ENCODE measurements at regions not wholly inside any gene's neighbourhood (a gene's known extent, or its start where the extent isn't known, plus 50 kb on each side); places are given as distances from the start of the nearest gene placed in this dataset.

DNA sequence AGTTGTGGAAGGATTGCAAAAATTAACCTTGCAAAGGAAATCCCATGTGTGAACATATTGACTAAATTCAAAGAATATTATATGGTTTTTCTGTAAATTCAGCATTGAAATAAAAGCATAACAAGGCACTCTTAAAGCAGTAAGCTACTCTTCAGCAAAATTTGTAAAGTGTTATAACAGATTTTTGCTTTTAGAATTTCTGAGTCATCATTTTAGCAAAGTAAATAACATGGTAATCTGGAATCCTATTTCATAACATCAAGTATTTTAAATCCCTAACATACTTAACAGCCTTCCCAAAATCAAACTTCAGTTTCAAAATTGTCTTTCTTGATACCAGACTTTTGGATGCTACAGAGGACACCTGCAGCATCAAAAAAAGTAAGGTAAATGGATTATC is 436.0 kb upstream of the CDH9 start:
- DNase-seq (ENCODE audit: low read depth in 1 of 2, low spot score in 1 of 2), result no peak
- no peak for TF ChIP-seq POLR2AphosphoS5 (IDR thresholded peaks at IDR 0.05; ENCODE audit: low read depth)
- TF ChIP-seq, protein P1, sequence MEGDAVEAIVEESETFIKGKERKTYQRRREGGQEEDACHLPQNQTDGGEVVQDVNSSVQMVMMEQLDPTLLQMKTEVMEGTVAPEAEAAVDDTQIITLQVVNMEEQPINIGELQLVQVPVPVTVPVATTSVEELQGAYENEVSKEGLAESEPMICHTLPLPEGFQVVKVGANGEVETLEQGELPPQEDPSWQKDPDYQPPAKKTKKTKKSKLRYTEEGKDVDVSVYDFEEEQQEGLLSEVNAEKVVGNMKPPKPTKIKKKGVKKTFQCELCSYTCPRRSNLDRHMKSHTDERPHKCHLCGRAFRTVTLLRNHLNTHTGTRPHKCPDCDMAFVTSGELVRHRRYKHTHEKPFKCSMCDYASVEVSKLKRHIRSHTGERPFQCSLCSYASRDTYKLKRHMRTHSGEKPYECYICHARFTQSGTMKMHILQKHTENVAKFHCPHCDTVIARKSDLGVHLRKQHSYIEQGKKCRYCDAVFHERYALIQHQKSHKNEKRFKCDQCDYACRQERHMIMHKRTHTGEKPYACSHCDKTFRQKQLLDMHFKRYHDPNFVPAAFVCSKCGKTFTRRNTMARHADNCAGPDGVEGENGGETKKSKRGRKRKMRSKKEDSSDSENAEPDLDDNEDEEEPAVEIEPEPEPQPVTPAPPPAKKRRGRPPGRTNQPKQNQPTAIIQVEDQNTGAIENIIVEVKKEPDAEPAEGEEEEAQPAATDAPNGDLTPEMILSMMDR (IDR thresholded peaks at IDR 0.05; ENCODE audit: insufficient read depth, low read length), result no peak
- no peak for TF ChIP-seq GABPA (IDR thresholded peaks at IDR 0.05; ENCODE audit: low read depth)
- no peak for TF ChIP-seq SPI1 (IDR thresholded peaks at IDR 0.05; ENCODE audit: borderline replicate concordance, low read depth)
- TF ChIP-seq, protein P2, sequence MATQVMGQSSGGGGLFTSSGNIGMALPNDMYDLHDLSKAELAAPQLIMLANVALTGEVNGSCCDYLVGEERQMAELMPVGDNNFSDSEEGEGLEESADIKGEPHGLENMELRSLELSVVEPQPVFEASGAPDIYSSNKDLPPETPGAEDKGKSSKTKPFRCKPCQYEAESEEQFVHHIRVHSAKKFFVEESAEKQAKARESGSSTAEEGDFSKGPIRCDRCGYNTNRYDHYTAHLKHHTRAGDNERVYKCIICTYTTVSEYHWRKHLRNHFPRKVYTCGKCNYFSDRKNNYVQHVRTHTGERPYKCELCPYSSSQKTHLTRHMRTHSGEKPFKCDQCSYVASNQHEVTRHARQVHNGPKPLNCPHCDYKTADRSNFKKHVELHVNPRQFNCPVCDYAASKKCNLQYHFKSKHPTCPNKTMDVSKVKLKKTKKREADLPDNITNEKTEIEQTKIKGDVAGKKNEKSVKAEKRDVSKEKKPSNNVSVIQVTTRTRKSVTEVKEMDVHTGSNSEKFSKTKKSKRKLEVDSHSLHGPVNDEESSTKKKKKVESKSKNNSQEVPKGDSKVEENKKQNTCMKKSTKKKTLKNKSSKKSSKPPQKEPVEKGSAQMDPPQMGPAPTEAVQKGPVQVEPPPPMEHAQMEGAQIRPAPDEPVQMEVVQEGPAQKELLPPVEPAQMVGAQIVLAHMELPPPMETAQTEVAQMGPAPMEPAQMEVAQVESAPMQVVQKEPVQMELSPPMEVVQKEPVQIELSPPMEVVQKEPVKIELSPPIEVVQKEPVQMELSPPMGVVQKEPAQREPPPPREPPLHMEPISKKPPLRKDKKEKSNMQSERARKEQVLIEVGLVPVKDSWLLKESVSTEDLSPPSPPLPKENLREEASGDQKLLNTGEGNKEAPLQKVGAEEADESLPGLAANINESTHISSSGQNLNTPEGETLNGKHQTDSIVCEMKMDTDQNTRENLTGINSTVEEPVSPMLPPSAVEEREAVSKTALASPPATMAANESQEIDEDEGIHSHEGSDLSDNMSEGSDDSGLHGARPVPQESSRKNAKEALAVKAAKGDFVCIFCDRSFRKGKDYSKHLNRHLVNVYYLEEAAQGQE (IDR thresholded peaks at IDR 0.05; ENCODE audit: insufficient replicate concordance, low read depth), result no peak
- H3K27me3 ChIP-seq (ENCODE audit: insufficient read depth, poor library complexity, severe bottlenecking), result no peaks in the 10 kb centered on the region
- no peak overlapping the region for H3K4me3 ChIP-seq (replicated peaks; ENCODE audit: insufficient read depth, low read length)
- H3K27ac ChIP-seq (replicated peaks), result no peak overlapping the region

DNA sequence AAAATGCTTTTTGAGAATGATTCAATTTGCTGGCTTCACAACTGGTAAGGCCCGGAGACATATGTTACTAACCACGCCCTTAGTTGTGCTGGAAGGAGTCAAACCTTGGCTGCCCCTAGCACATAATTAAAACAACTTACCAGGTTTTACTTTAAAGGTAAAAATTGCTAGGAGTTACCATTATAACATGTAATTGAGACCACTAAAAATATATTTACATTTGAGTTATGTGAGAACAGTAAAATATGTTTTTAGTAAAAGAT is 435.6 kb upstream of the CDH9 start:
- Histone ChIP-seq H3K27ac (replicated peaks) (no peak overlapping the region), H3K4me3 (replicated peaks; ENCODE audit: insufficient read depth, low read length) (no peak overlapping the region), H3K27me3 (ENCODE audit: insufficient read depth, poor library complexity, severe bottlenecking) (no peaks in the 10 kb centered on the region)
- DNase-seq (ENCODE audit: low read depth in 1 of 2, low spot score in 1 of 2), result no peak
- TF ChIP-seq, protein P1 (IDR thresholded peaks at IDR 0.05; ENCODE audit: insufficient read depth, low read length), result no peak
- TF ChIP-seq, protein P2 (IDR thresholded peaks at IDR 0.05; ENCODE audit: insufficient replicate concordance, low read depth), result no peak
- TF ChIP-seq GABPA (IDR thresholded peaks at IDR 0.05; ENCODE audit: low read depth) (no peak), SPI1 (IDR thresholded peaks at IDR 0.05; ENCODE audit: borderline replicate concordance, low read depth) (no peak), POLR2AphosphoS5 (IDR thresholded peaks at IDR 0.05; ENCODE audit: low read depth) (no peak)

DNA sequence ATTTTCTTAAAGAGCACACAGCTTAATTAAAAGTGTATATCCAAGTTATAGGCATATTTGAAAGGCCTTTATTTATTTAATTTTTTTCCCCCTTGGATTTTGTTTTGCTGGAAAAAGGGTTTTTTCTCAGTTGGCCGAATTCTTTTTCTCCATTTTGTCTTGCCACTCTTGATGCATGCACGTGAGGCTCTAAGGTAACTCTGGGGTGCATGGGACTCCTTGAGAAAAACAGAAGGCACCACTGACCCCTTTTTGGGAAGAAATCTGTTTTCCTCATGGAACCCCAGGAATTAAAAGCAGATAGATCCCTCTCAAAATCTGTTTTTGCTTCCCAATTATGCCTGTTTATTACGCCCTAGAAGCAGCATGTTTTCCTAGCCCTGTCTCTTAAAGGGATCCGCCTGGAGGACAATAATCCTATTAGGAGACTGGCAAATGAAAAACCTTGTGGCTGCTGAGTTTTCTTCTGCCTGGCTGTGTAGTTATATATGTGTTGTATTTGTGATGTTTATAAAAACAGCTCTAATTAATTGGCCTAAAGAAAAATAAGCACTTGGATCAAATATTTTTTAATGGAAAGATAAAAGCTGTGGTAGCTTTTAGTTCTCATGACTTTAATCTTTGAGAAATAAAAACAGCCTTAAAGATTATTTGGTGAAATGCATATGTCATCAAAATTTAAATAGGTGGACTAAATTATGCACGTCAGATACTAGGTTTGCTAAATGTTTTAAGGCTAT is 435.1 kb upstream of the CDH9 start:
- no peak for DNase-seq (ENCODE audit: low read depth in 1 of 2, low spot score in 1 of 2)
- H3K27me3 ChIP-seq (ENCODE audit: insufficient read depth, poor library complexity, severe bottlenecking), result no peaks in the 10 kb centered on the region
- no peak overlapping the region for H3K27ac ChIP-seq (replicated peaks)
- H3K4me3 ChIP-seq (replicated peaks; ENCODE audit: insufficient read depth, low read length), result no peak overlapping the region
- TF ChIP-seq, protein P1 (IDR thresholded peaks at IDR 0.05; ENCODE audit: insufficient read depth, low read length), result no peak
- TF ChIP-seq SPI1 (IDR thresholded peaks at IDR 0.05; ENCODE audit: borderline replicate concordance, low read depth) (no peak), POLR2AphosphoS5 (IDR thresholded peaks at IDR 0.05; ENCODE audit: low read depth) (no peak), GABPA (IDR thresholded peaks at IDR 0.05; ENCODE audit: low read depth) (no peak)
- TF ChIP-seq, protein P2 (IDR thresholded peaks at IDR 0.05; ENCODE audit: insufficient replicate concordance, low read depth), result no peak

Measured in HL-60 (cell line).